PC-3 (cell line): ENCODE measurements at regions not wholly inside any gene's neighbourhood (a gene's known extent, or its start where the extent isn't known, plus 50 kb on each side); places are given as distances from the start of the nearest gene placed in this dataset.

Experiments used
- CTCF ChIP-seq: fragments of 300-600 bp; sonication (generic); conservative IDR thresholded peaks from 2 replicates; pipeline ENCODE4 v1.5.1; 2017; ENCODE audit warnings: antibody characterized with exemption, low read depth, mild to moderate bottlenecking, low read length
- EZH2 ChIP-seq: fragments of 300-600 bp; sonication (generic); IDR thresholded peaks from one replicate; pipeline ENCODE4 v1.6.1; 2017; ENCODE audit warnings: antibody characterized with exemption, mild to moderate bottlenecking, low read length; ENCODE audit not compliant: unreplicated experiment
- EZH2phosphoT487 ChIP-seq: fragments of 300-600 bp; sonication (generic); IDR thresholded peaks from 2 replicates; pipeline ENCODE4 v1.6.1; 2018; ENCODE audit warnings: mild to moderate bottlenecking, antibody characterized with exemption, low read length, borderline replicate concordance

GRCh38 chr1:58888833-58889232, 105.0 kb upstream of the JUN start:
- TF ChIP-seq CTCF (no peak), EZH2 (no peak), EZH2phosphoT487 (no peak)
